HL-60/S4 (cell line): ENCODE measurements at regions not wholly inside any gene's neighbourhood (a gene's known extent, or its start where the extent isn't known, plus 50 kb on each side); places are given as distances from the start of the nearest gene placed in this dataset.

Experiments
- in situ Hi-C: fragments of 300-500 bp; cut with MboI; formaldehyde crosslinking; loops from 2 replicates; pipeline ENCODE4 v1.14.3; 2022; ENCODE audit warnings: low sequenced_read_pairs

DNA sequence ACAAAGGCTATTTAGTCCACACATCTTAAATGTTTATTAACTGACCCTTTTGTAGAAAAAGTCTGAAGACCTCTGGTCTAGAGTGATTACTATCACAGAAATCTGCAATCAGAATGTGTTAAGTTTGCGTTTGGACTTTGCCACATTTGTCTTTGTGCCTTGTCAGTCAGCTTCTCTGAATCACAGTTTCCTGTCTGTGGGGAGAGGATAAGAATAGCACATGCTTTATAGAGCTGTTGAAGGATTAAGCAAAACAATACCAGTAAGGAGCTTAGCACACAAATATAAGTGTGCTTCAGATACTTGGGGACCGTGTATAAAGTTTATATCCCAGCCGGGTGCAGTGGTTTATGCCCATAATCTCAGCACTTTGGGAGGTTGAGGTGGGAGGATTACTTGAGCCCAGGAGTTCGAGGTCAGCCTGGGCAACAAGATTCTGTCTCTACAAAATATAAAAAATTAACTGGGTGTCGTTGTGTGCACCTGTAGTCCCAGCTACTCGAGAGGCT lies 63.0 kb upstream of the BTG1 start:
- in situ Hi-C loops, result no loop called here

GRCh38 chr12:92206596-92206995 lies 61.0 kb upstream of the BTG1 start:
- in situ Hi-C loops, result no loop called here

DNA sequence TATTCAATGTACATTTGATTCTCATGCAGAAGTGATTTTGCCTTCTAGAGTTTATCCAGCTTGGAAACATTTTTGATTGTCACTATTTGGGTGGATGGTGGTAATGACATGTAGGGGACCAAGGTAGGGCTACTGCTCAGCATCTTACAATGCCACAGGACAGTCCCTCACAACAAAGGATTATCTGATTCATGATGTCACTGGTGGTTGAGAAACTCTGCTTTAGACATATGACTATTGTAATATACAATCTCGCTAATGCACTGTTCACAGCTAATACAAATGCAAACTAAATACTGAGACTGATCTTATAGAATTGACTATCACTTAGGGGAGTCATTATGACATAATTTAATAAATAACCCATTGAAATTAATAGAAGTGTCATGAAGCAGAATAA lies 60.4 kb upstream of the BTG1 start:
- in situ Hi-C loops, result no loop called here

DNA sequence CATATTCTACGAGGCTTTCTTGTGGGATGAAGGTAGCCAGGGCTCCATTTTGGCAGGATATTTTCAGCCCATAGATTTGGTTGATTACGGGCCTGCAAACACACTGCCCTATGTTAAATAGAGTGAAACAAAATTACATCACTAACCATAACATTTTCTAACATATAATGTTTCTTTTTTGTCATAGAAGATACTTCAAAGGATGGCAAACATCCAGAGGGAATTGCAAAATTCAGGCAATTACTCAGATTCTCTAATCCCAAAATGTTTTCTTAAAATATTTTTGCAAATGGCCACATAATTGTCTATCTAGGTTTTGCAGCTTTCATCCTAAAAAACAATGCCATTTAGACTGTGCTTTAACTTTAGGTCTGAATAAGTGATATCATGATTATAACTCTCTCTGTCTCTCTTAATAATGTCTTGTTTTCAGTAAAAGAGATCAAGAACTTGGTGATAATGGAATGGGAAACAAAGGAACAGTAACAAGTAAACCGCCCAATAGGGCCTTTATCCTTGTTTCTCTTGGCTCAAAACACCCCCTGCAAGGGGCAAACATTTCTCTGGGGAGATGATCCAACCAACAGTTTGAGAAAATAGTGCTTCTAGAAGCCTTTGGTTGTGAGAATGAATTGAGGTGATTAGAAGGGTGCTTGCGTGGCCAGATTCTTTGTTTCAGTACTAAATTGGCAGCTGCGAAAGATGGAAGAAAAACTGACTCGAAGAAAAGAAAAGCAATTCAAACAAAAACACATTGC lies 54.4 kb upstream of the BTG1 start:
- in situ Hi-C loops, result no loop called here

DNA sequence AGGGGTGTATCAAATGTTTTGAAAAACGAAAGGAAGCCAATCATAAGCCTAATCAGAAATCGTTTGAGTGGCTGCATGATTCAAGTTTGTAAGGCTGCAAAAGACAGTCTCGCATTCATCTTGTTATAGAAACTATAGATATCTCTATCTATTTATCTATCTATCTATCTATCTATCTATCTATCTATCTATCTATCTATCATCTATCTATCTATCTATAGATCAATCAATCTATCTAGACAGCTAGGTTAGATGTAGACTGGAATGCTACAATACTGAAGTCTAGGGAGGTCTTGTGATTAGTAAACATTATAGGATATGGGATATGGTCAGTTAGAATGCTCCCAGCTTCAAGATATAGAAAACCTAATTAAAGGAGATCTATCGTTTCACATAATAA lies 52.2 kb upstream of the BTG1 start:
- in situ Hi-C loops, result no loop called here

GRCh38 chr12:92196368-92196767 lies 50.7 kb upstream of the BTG1 start:
- in situ Hi-C loops, result no loop called here
